AG09319 (cell line): ENCODE measurements at regions not wholly inside any gene's neighbourhood (a gene's known extent, or its start where the extent isn't known, plus 50 kb on each side); places are given as distances from the start of the nearest gene placed in this dataset.
"Not testable (repeated sequence)": the region's sequence is repeated elsewhere in the genome, so short reads cannot be mapped to it uniquely, and the experiment has no call there.

Source experiments
- DNase-seq: peaks from one replicate; pipeline ENCODE4 v3.0.0-alpha.2; 2010; ENCODE audit warnings: low read depth; ENCODE audit errors: extremely low read depth
- CTCF ChIP-seq: IDR thresholded peaks from 2 replicates; pipeline ENCODE4 v1.5.1; 2011; ENCODE audit warnings: low read depth, mild to moderate bottlenecking, inconsistent platforms, low read length, moderate library complexity

DNA sequence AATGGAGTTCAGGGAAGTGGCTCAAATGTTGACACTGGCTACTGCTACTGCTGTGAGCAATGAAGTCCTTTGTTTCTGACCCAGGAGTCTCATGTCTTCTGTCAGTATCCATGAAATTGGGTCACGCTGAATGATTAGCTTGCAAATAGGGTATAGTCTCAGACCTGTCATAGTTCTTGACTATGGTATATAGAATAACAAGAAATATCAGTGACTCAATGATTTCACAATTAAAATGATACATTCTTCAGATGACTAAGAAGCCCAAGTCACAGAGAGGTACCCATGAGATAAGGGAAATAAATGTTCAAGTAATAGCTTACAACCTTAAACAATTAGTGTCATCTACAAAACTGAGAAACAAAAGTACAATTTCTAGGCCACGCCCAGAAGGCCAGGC is 89.3 kb downstream of the LYZL2 start:
- DNase-seq: no peak
- no peak for TF ChIP-seq CTCF

GRCh38 chr10:30538086-30538485 is 91.5 kb downstream of the LYZL2 start:
- TF ChIP-seq CTCF: no peak
- DNase-seq: no peak

GRCh38 chr10:30537586-30537985 is 92.0 kb downstream of the LYZL2 start:
- no peak for DNase-seq
- no peak for TF ChIP-seq CTCF

- not testable (repeated sequence) for DNase-seq
These were observed 92.4 kb downstream of the LYZL2 start for GRCh38 chr10:30537158-30537557.

GRCh38 chr10:30536578-30536977 is 93.0 kb downstream of the LYZL2 start:
- DNase-seq: no peak
- TF ChIP-seq CTCF: no peak

DNA sequence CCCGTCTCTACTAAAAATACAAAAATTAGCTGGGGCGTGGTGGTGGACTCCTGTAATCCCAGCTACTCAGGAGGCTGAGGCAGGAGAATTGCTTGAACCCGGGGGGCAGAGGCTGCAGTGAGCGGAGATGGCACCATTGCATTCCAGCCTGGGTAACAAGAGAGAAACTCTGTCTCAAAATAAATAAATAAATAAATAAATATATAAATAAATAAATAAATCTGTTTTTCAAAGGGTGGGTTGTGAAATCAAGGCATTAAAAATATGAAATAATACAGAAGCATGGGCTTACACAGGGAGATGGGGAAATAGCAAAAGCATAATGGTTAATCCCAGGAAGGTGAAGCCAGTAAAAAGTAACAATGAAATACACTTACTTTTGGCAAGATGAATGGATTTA is 93.9 kb downstream of the LYZL2 start:
- TF ChIP-seq CTCF: no peak

DNA sequence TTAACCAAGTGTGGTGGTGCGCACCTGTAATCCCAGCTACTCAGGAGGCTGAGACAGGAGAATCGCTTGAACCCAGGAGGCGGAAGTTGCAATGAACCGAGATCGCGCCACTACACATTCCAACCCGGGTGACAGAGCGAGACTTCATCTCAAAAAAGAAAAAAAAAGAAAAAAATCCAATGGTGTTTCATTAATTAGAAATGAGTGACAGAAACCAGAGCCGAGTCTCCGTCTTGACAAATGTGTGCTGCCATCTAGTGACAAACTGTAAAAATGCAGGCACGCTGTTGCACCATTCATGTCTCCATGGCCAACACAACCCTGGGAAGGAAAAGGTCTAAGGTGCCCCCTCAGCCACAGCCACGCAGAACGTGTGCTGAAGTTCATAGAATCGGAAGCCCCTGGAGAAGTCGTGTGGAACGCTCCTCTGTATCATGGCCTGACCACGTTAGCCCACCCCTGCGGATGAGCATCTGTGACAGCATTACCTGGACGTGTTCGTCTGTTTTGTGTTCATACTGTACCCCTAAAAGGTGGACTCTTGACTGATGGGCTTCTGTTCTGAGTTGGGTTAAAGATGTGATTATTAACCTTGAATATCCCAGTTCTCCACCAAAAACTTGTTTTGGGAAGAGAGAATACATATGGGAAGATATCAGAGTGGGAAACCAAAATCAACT is 94.9 kb downstream of the LYZL2 start:
- peak; percentile 36 for DNase-seq
- TF ChIP-seq CTCF: peak; percentile 74

More for the DNA sequence above, 93.9 kb downstream of the LYZL2 start:
- no peak for DNase-seq

DNA sequence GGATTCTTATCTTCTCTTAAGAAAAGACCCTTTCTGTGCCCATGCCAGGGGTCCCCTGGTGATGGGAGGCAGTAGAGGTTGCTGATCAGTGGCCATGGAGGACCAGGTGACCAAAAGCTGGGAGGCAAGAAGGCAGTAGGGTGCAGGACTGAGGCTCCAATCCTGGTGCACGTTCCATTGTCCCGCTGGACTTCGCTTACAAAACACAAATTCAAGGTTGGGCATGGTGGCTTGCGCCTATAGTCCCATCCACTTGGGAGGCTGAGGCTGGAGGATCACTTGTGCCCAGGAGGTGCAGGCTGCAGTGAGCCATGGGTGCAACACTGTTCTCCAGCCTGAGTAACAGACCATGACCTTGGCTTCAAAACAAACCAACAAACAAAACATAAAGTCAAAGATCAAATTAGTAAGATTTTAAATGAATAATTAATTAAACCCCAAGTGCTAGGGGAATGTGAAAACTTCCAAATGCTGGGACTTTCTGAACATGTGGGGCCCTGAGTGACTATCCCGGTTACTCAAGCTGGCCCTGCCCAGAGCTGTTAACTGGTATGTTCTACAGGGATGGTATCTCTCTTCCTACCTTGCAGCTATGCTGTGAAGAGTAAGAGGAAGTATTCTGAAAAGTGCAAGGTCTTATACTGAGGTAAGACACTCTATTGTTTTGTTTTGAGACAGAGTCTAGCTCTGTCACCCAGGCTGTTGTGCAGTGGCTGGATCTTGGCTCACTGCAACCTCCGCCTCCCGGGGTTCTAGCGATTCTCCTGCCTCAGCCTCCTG is 97.6 kb downstream of the LYZL2 start:
- DNase-seq: no peak

More for the DNA sequence above, 97.6 kb downstream of the LYZL2 start:
- TF ChIP-seq CTCF: no peak
